Peyer's patch (tissue), 4 donors: ENCODE measurements at regions not wholly inside any gene's neighbourhood (a gene's known extent, or its start where the extent isn't known, plus 50 kb on each side); places are given as distances from the start of the nearest gene placed in this dataset.

Experiments used
- DNase-seq, 3 donors: peaks; one replicate each; pipeline ENCODE4 v3.0.0-alpha.2; 2017 to 2019
- H3K27ac ChIP-seq, 4 donors: fragments of 200-600 bp; sonication (generic); one replicate each; pipeline ENCODE4 v1.5.1; 2016 to 2019
- H3K27me3 ChIP-seq, 2 donors: fragments of 200-600 bp; sonication (generic); one replicate each; pipeline ENCODE4 v1.5.1; 2019
- H3K36me3 ChIP-seq, 3 donors: fragments of 200-600 bp; sonication (generic); one replicate each; pipeline ENCODE4 v1.5.1; 2016 to 2019
- H3K4me1 ChIP-seq, 4 donors: fragments of 200-600 bp; sonication (generic); one replicate each; pipeline ENCODE4 v1.5.1; 2016 to 2019
- H3K4me3 ChIP-seq, 4 donors: fragments of 200-600 bp; sonication (generic); 1 replicate in 3 of 4; 2 replicates in 1 of 4; pipeline ENCODE4 v1.5.1; 2016 to 2019; ENCODE audit warnings: mild to moderate bottlenecking in 1 of 4
- H3K9me3 ChIP-seq, 4 donors: fragments of 200-600 bp; sonication (generic); one replicate each; pipeline ENCODE4 v1.5.1; 2016 to 2019; ENCODE audit warnings: mild to moderate bottlenecking in 1 of 4
- POLR2A ChIP-seq, 2 donors: fragments of 450-650 bp; IDR thresholded peaks; one replicate each; pipeline ENCODE4 v1.5.1; 2017; ENCODE audit warnings: antibody characterized with exemption in 2 of 2, mild to moderate bottlenecking in 2 of 2, moderate library complexity in 2 of 2
- TF ChIP-seq, protein P1 (sequence below), 6 experiments: fragments of 450-650 bp in 4 of 6; fragments of 200-600 bp in 2 of 6; sonication (generic) in 1 of 6; IDR thresholded peaks; one replicate each; pipeline ENCODE4 v1.5.1; 2017 to 2019; ENCODE audit warnings: antibody characterized with exemption in 6 of 6, mild to moderate bottlenecking in 3 of 6, moderate library complexity in 1 of 6

DNA sequence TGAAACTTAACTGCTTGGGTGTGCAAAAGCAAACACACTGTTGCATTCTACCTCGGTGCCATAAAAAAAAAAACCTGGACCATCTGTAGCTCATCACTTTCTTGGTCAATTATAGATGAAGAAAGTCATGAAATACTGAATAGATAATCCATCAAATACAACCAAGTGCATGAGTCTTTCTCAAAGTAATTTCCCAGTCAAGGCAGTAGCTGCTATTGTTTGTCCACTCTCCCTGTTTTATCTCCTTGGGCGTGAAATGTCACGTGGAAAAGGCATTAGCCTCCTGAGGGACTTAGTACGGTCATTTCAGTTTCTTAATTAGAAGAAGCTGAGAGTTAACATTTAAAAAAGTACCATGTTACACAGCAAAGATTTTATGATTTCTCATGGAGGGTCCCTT lies 1697.9 kb downstream of the PCDH9 start:
- Histone ChIP-seq H3K27ac (no peak overlapping the region), H3K4me3 (no peak overlapping the region), H3K36me3 (no peaks in the 10 kb centered on the region), H3K4me1 (no peaks in the 10 kb centered on the region), H3K27me3 (no peaks in the 10 kb centered on the region), H3K9me3 (no peaks in the 10 kb centered on the region)
- no peak for DNase-seq
- no peak for TF ChIP-seq POLR2A (IDR thresholded peaks at IDR 0.05)

DNA sequence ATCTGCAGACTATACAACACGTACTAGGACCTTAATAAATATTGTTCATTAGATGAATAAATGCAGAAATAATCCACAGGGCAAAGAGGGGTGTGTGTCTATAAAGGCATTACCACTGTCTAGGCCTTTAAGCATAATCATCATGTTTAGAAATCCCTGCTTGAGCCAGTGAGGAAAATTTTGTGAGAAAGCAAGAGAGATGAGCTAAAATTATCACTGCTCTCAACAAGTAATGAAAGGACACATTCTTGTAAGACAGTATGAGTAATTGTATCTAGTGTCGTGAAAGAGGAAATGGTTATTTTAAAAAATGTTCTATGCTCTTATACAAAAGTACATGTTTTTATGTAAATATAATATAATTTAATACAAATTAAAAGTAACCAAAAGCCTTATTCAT lies 1699.4 kb downstream of the PCDH9 start:
- Histone ChIP-seq H3K36me3 (no peaks in the 10 kb centered on the region), H3K27ac (no peak overlapping the region), H3K4me3 (no peak overlapping the region), H3K27me3 (no peaks in the 10 kb centered on the region), H3K4me1 (no peaks in the 10 kb centered on the region), H3K9me3 (no peaks in the 10 kb centered on the region)
- no peak for DNase-seq
- TF ChIP-seq, protein P1, sequence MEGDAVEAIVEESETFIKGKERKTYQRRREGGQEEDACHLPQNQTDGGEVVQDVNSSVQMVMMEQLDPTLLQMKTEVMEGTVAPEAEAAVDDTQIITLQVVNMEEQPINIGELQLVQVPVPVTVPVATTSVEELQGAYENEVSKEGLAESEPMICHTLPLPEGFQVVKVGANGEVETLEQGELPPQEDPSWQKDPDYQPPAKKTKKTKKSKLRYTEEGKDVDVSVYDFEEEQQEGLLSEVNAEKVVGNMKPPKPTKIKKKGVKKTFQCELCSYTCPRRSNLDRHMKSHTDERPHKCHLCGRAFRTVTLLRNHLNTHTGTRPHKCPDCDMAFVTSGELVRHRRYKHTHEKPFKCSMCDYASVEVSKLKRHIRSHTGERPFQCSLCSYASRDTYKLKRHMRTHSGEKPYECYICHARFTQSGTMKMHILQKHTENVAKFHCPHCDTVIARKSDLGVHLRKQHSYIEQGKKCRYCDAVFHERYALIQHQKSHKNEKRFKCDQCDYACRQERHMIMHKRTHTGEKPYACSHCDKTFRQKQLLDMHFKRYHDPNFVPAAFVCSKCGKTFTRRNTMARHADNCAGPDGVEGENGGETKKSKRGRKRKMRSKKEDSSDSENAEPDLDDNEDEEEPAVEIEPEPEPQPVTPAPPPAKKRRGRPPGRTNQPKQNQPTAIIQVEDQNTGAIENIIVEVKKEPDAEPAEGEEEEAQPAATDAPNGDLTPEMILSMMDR (IDR thresholded peaks at IDR 0.05), result no peak
- no peak for TF ChIP-seq POLR2A (IDR thresholded peaks at IDR 0.05)

DNA sequence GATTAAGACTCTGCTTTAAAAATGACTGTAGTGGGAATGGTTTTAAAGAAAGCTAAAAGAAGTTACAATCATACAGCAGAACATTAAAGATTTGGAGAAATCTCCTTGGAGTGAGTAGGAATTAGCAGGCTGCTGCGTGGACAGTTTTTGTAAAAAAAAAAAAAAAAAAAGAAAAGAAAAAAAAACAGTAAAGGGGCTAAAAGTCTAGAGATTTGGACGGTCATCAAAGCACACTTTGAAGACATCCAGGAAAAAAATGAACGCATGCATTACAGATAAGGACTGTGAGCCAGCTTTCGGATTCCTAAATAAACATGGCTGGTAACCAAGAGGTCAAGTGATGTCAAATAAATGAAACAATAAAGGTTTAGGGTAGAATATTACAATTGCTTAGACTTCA lies 1700.6 kb downstream of the PCDH9 start:
- no peak overlapping the region for H3K27ac ChIP-seq
- DNase-seq, result no peak
- H3K9me3 ChIP-seq, result no peaks in the 10 kb centered on the region
- no peaks in the 10 kb centered on the region for H3K36me3 ChIP-seq
- no peak overlapping the region for H3K4me3 ChIP-seq
- TF ChIP-seq, protein P1 (IDR thresholded peaks at IDR 0.05), result no peak
- TF ChIP-seq POLR2A (IDR thresholded peaks at IDR 0.05), result no peak
- no peaks in the 10 kb centered on the region for H3K27me3 ChIP-seq
- no peaks in the 10 kb centered on the region for H3K4me1 ChIP-seq

DNA sequence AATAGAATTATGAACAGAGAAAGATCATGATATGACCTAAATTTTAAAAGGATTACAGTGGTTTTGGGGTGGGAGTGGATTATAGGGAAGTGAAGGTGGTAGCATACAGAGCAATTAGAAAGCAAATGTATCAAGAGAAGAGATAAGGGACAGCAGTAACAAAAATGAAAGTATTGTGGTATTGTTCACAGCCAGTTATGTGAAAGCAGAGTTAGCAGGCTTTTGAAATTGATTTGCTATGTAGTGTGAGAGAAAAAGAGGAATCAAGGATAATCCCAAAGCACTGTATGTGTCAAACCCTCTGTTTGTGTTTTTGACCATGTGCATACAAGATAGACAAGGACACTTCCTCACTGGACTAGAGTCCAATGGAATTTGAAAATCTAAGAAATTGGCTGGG lies 1721.4 kb downstream of the PCDH9 start:
- Histone ChIP-seq H3K27me3 (no peaks in the 10 kb centered on the region), H3K9me3 (peaks cover 0 to 4% (median 0%) of the 10 kb centered on the region in 4 donors), H3K4me3 (no peak overlapping the region), H3K27ac (no peak overlapping the region), H3K36me3 (no peaks in the 10 kb centered on the region), H3K4me1 (no peaks in the 10 kb centered on the region)
- no peak for DNase-seq
- TF ChIP-seq POLR2A (IDR thresholded peaks at IDR 0.05), result no peak
- TF ChIP-seq, protein P1 (IDR thresholded peaks at IDR 0.05), result no peak

DNA sequence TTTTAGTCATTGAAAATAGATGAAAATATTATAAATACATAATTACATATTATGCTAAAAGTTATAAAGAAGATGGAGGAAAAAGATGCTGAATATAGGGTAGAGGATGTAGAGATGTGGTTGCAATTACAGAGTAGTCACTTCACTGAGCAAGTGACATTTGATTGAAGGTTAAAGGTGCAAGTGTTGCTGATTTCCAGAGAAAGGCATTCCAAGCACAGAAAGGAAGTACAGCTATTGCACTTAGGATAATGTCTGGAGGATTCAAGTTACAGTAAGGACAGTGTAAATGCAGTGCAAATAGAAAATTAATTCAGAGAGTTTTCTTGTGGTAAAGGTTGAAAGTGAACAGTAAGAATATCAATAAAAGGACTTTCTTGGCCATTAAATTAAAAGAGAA lies 1721.8 kb downstream of the PCDH9 start:
- H3K27me3 ChIP-seq, result no peaks in the 10 kb centered on the region
- TF ChIP-seq, protein P1 (IDR thresholded peaks at IDR 0.05), result no peak
- no peak for TF ChIP-seq POLR2A (IDR thresholded peaks at IDR 0.05)
- H3K4me3 ChIP-seq, result no peak overlapping the region
- peaks cover 0 to 4% (median 0%) of the 10 kb centered on the region in 4 donors for H3K9me3 ChIP-seq
- no peaks in the 10 kb centered on the region for H3K4me1 ChIP-seq
- DNase-seq, result no peak
- H3K36me3 ChIP-seq, result no peaks in the 10 kb centered on the region
- H3K27ac ChIP-seq, result no peak overlapping the region

DNA sequence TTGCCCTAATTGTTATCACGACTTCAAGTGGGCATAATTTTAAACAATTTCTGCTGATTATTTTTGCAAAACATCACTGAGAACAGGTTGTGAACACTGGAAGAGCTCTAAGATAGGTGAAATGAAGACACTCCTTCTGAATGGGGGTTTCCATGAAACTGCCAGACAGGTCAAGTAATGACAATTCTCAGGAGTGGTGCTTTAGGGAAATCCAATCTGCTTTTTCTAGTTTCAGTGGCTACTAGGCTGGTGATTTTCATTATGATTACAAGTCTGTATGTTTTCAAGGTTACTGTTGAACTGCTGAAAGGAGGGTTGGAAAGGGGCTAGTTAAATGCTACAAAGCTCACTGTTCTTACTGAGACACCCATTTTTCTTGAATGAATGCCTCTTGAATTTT lies 1724.2 kb downstream of the PCDH9 start:
- Histone ChIP-seq H3K9me3 (peaks cover 0 to 4% (median 0%) of the 10 kb centered on the region in 4 donors), H3K4me3 (no peak overlapping the region), H3K36me3 (no peaks in the 10 kb centered on the region), H3K27ac (no peak overlapping the region), H3K4me1 (no peaks in the 10 kb centered on the region), H3K27me3 (no peaks in the 10 kb centered on the region)
- no peak for DNase-seq
- TF ChIP-seq, protein P1 (IDR thresholded peaks at IDR 0.05), result no peak
- TF ChIP-seq POLR2A (IDR thresholded peaks at IDR 0.05), result no peak
